H9 (cell line): ENCODE measurements at regions not wholly inside any gene's neighbourhood (a gene's known extent, or its start where the extent isn't known, plus 50 kb on each side); places are given as distances from the start of the nearest gene placed in this dataset.

Experiments used
- DNase-seq: peaks from one replicate; pipeline ENCODE4 v3.0.0-alpha.2; 2017
- H2AFZ ChIP-seq: one replicate; pipeline ENCODE4 v1.6.1; 2013; ENCODE audit warnings: mild to moderate bottlenecking, low read length, control low read depth, moderate library complexity
- H2AK5ac ChIP-seq: 2 replicates; pipeline ENCODE4 v1.6.1; 2013; ENCODE audit warnings: low read length, control low read depth, mixed read lengths; ENCODE audit not compliant: insufficient read length
- H2BK120ac ChIP-seq: one replicate; pipeline ENCODE4 v1.6.1; 2013; ENCODE audit warnings: low read depth, mild to moderate bottlenecking, low read length, control low read depth, inconsistent platforms; ENCODE audit not compliant: poor library complexity, severe bottlenecking
- H2BK12ac ChIP-seq: 2 replicates; pipeline ENCODE4 v1.6.1; 2013; ENCODE audit warnings: low read length, control low read depth, mixed read lengths, low read depth; ENCODE audit not compliant: insufficient read length
- H2BK15ac ChIP-seq: 2 replicates; pipeline ENCODE4 v1.6.1; 2013; ENCODE audit warnings: low read depth, low read length, control low read depth
- H2BK20ac ChIP-seq: one replicate; pipeline ENCODE4 v1.6.1; 2013; ENCODE audit warnings: low read depth, mild to moderate bottlenecking, low read length, control low read depth, inconsistent platforms; ENCODE audit not compliant: poor library complexity, severe bottlenecking
- H2BK5ac ChIP-seq: 2 replicates; pipeline ENCODE4 v1.6.1; 2013; ENCODE audit warnings: low read length, control low read depth, mixed read lengths; ENCODE audit not compliant: insufficient read length
- H3K14ac ChIP-seq: 2 replicates; pipeline ENCODE4 v1.6.1; 2013; ENCODE audit warnings: low read length, control low read depth; ENCODE audit not compliant: insufficient read depth
- H3K18ac ChIP-seq: 2 replicates; pipeline ENCODE4 v1.6.1; 2013; ENCODE audit warnings: low read depth, mild to moderate bottlenecking, mixed read lengths, low read length, control low read depth; ENCODE audit not compliant: insufficient read length
- H3K23ac ChIP-seq: 2 replicates; pipeline ENCODE4 v1.6.1; 2013; ENCODE audit warnings: low read length, control low read depth, mixed read lengths, low read depth; ENCODE audit not compliant: insufficient read length
- H3K23me2 ChIP-seq: 2 replicates; pipeline ENCODE4 v1.6.1; 2013; ENCODE audit warnings: low read depth, mild to moderate bottlenecking, mixed read lengths, low read length, control low read depth; ENCODE audit not compliant: insufficient read length, poor library complexity, severe bottlenecking
- H3K27ac ChIP-seq: 2 replicates; pipeline ENCODE4 v1.5.1; 2013; ENCODE audit warnings: low read length, control low read depth, mixed read lengths, low read depth; ENCODE audit not compliant: insufficient read length
- H3K27me3 ChIP-seq: 2 replicates; pipeline ENCODE4 v1.6.1; 2013; ENCODE audit warnings: low read length, control low read depth, inconsistent platforms; ENCODE audit not compliant: insufficient read depth
- H3K4ac ChIP-seq: 2 replicates; pipeline ENCODE4 v1.6.1; 2013; ENCODE audit warnings: low read depth, mild to moderate bottlenecking, control low read depth, inconsistent platforms, low read length, moderate library complexity
- H3K4me1 ChIP-seq: 2 replicates; pipeline ENCODE4 v1.6.1; 2013; ENCODE audit warnings: low read length, control low read depth, inconsistent platforms; ENCODE audit not compliant: insufficient read depth
- H3K4me2 ChIP-seq: 2 replicates; pipeline ENCODE4 v1.6.1; 2013; ENCODE audit warnings: low read length, control low read depth, mixed read lengths; ENCODE audit not compliant: insufficient read length, insufficient read depth
- H3K56ac ChIP-seq: 2 replicates; pipeline ENCODE4 v1.6.1; 2013; ENCODE audit warnings: low read depth, mild to moderate bottlenecking, mixed read lengths, low read length, control low read depth; ENCODE audit not compliant: insufficient read length
- H3K79me1 ChIP-seq: 2 replicates; pipeline ENCODE4 v1.6.1; 2013; ENCODE audit warnings: low read depth, mild to moderate bottlenecking, moderate library complexity, low read length, control low read depth, inconsistent platforms; ENCODE audit not compliant: insufficient read depth, poor library complexity, severe bottlenecking
- H3K79me2 ChIP-seq: 2 replicates; pipeline ENCODE4 v1.6.1; 2013; ENCODE audit warnings: low read length, control low read depth, inconsistent platforms; ENCODE audit not compliant: insufficient read depth
- H3K9ac ChIP-seq: 2 replicates; pipeline ENCODE4 v1.6.1; 2013; ENCODE audit warnings: low read length, control low read depth, mixed read lengths; ENCODE audit not compliant: insufficient read length; ENCODE audit errors: extremely low read depth
- H3K9me3 ChIP-seq: one replicate; pipeline ENCODE4 v1.6.1; 2013; ENCODE audit warnings: low read depth, low read length, inconsistent platforms; ENCODE audit not compliant: control insufficient read depth
- H3T11ph ChIP-seq: one replicate; pipeline ENCODE4 v1.6.1; 2013; ENCODE audit warnings: mild to moderate bottlenecking, low read length, control low read depth, inconsistent platforms
- H4K20me1 ChIP-seq: one replicate; pipeline ENCODE4 v1.6.1; 2013; ENCODE audit not compliant: control insufficient read depth, insufficient read length, insufficient read depth
- H4K5ac ChIP-seq: 2 replicates; pipeline ENCODE4 v1.6.1; 2013; ENCODE audit warnings: low read depth, mild to moderate bottlenecking, mixed read lengths, low read length, control low read depth; ENCODE audit not compliant: insufficient read length
- H4K8ac ChIP-seq: replicated peaks from 2 replicates; pipeline ENCODE4 v1.6.1; 2013; ENCODE audit warnings: low read length, control low read depth, mixed read lengths, low read depth; ENCODE audit not compliant: insufficient read length
- H4K91ac ChIP-seq: 2 replicates; pipeline ENCODE4 v1.6.1; 2013; ENCODE audit warnings: low read depth, mild to moderate bottlenecking, moderate library complexity, mixed read lengths, low read length, control low read depth; ENCODE audit not compliant: insufficient read length
- H3K27ac Mint-ChIP-seq, 3 experiments: 2 replicates in 2 of 3; 3 replicates in 1 of 3; pipeline ENCODE4 v1.8.0; 2020 to 2021; ENCODE audit warnings: mixed read lengths in 3 of 3, mild to moderate bottlenecking in 1 of 3, moderate library complexity in 1 of 3
- H3K27me3 Mint-ChIP-seq: 2 replicates; pipeline ENCODE4 v1.8.0; 2021; ENCODE audit warnings: low read depth, mild to moderate bottlenecking, moderate library complexity, mixed read lengths
- H3K36me3 Mint-ChIP-seq, 3 experiments: 2 replicates in 2 of 3; 3 replicates in 1 of 3; pipeline ENCODE4 v1.8.0; 2020 to 2021; ENCODE audit warnings: low read depth in 3 of 3, mixed read lengths in 3 of 3; ENCODE audit not compliant: insufficient read depth in 1 of 3
- H3K4me1 Mint-ChIP-seq, 2 experiments: 2 replicates each; pipeline ENCODE4 v1.8.0; 2020; ENCODE audit warnings: mixed read lengths in 2 of 2
- H3K4me3 Mint-ChIP-seq, 2 experiments: 2 replicates in 1 of 2; 3 replicates in 1 of 2; pipeline ENCODE4 v1.8.0; 2020 to 2021; ENCODE audit warnings: mild to moderate bottlenecking in 2 of 2, mixed read lengths in 2 of 2, moderate library complexity in 1 of 2
- H3K9me3 Mint-ChIP-seq, 2 experiments: 2 replicates in 1 of 2; 3 replicates in 1 of 2; pipeline ENCODE4 v1.8.0; 2020; ENCODE audit warnings: mild to moderate bottlenecking in 2 of 2, mixed read lengths in 2 of 2, moderate library complexity in 1 of 2
- WGBS: extraction: QIAGEN DNeasy Blood & Tissue Kit; methylation state at CpG from one replicate; pipeline ENCODE4 v1.1.7; 2013; ENCODE audit warnings: missing lambda C conversion rate, low lambda C conversion rate, mixed read lengths; ENCODE audit not compliant: insufficient read length; ENCODE audit errors: extremely low coverage; 5-methylcytosine and 5-hydroxymethylcytosine counted together
- TF ChIP-seq, protein P1 (sequence below): fragments of 200-600 bp; sonication (generic); conservative IDR thresholded peaks from 3 replicates; pipeline ENCODE4 v1.8.0; 2021; ENCODE audit warnings: antibody characterized with exemption, mild to moderate bottlenecking

DNA sequence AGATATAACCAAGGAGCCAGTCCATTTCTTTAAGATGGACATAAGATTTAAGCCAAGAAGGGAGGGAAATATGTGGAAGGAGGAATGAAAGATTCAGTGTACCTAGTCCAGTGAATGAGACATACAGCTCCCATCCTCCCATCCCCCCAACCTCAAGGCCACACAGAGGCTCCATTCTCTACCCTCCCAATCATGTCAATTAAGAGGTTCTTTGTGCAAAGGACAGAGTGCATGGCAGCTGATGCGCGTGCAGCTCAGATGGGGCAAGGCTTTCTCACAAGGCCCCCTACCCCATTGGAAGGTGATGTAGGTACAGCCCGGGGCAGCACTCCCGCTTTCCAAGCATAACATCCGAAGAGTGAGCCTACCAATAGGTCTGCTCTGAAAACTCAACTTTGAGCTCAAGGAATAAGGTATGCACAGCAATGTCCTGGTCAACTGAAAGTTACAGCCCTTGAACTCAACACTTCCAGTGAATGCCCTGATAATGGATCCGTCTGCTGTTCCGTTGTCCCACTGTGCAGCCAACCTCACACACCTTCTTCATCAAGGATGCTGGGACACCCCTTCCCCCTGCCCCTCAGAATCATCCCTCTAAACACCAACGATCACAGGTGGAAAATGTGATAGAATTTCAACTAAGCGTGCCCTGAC lies 458.1 kb downstream of the SOX9 start:
- Histone ChIP-seq H4K91ac (no peak overlapping the region), H3K56ac (no peak overlapping the region), H3K4ac (no peak overlapping the region), H3K9me3 (no peaks in the 10 kb centered on the region), H3K18ac (no peak overlapping the region), H3K4me1 (no peaks in the 10 kb centered on the region), H2BK5ac (no peak overlapping the region), H2BK120ac (no peak overlapping the region), H3K79me2 (no peaks in the 10 kb centered on the region), H3K9ac (no peak overlapping the region), H3K79me1 (no peaks in the 10 kb centered on the region), H4K5ac (no peak overlapping the region), H3K27me3 (no peaks in the 10 kb centered on the region; the same call in 1 of the 2 replicates), H3K4me2 (no peak overlapping the region), H4K8ac (no peak overlapping the region), H4K20me1 (no peaks in the 10 kb centered on the region), H2AK5ac (no peak overlapping the region), H3K14ac (no peak overlapping the region), H2BK12ac (no peak overlapping the region), H2BK20ac (no peak overlapping the region), H3K23me2 (no peaks in the 10 kb centered on the region), H2BK15ac (no peak overlapping the region), H3K23ac (no peak overlapping the region), H3K27ac (no peak overlapping the region), H3T11ph (no peak overlapping the region), H2AFZ (no peak overlapping the region)
- H3K4me1 Mint-ChIP-seq: peaks cover 27 to 31% of the 10 kb centered on the region in 2 experiments
- H3K36me3 Mint-ChIP-seq: no peaks in the 10 kb centered on the region
- peaks cover 38% of the 10 kb centered on the region for H3K27me3 Mint-ChIP-seq
- no peak for DNase-seq
- no peak overlapping the region for H3K4me3 Mint-ChIP-seq
- no peak overlapping the region for H3K27ac Mint-ChIP-seq
- no peaks in the 10 kb centered on the region for H3K9me3 Mint-ChIP-seq
- TF ChIP-seq, protein P1, sequence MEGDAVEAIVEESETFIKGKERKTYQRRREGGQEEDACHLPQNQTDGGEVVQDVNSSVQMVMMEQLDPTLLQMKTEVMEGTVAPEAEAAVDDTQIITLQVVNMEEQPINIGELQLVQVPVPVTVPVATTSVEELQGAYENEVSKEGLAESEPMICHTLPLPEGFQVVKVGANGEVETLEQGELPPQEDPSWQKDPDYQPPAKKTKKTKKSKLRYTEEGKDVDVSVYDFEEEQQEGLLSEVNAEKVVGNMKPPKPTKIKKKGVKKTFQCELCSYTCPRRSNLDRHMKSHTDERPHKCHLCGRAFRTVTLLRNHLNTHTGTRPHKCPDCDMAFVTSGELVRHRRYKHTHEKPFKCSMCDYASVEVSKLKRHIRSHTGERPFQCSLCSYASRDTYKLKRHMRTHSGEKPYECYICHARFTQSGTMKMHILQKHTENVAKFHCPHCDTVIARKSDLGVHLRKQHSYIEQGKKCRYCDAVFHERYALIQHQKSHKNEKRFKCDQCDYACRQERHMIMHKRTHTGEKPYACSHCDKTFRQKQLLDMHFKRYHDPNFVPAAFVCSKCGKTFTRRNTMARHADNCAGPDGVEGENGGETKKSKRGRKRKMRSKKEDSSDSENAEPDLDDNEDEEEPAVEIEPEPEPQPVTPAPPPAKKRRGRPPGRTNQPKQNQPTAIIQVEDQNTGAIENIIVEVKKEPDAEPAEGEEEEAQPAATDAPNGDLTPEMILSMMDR: no peak
- WGBS: no CpG with 5 or more reads among the region's 9 CpGs
